Testis (tissue), 2 donors: ENCODE measurements at regions not wholly inside any gene's neighbourhood (a gene's known extent, or its start where the extent isn't known, plus 50 kb on each side); places are given as distances from the start of the nearest gene placed in this dataset.

Experiments
- DNase-seq: peaks from one replicate; pipeline ENCODE4 v3.0.0-alpha.2; 2019
- H3K27ac ChIP-seq, 2 donors: fragments of 200-600 bp; sonication (generic); one replicate each; pipeline ENCODE4 v1.5.1; 2019
- H3K27me3 ChIP-seq: fragments of 200-600 bp; sonication (generic); one replicate; pipeline ENCODE4 v1.5.1; 2019
- H3K36me3 ChIP-seq: fragments of 200-600 bp; sonication (generic); one replicate; pipeline ENCODE4 v1.5.1; 2017; ENCODE audit warnings: low read depth; ENCODE audit errors: missing control alignments
- H3K4me1 ChIP-seq: fragments of 200-600 bp; sonication (generic); one replicate; pipeline ENCODE4 v1.5.1; 2019
- H3K4me3 ChIP-seq, 2 donors: fragments of 200-600 bp; sonication (generic); one replicate each; pipeline ENCODE4 v1.5.1; 2017 to 2019
- H3K9me3 ChIP-seq: fragments of 200-600 bp; sonication (generic); one replicate; pipeline ENCODE4 v1.5.1; 2017
- CTCF ChIP-seq, 3 experiments: fragments of 450-650 bp in 2 of 3; fragments of 200-600 bp in 1 of 3; sonication (generic) in 1 of 3; IDR thresholded peaks; one replicate each; pipeline ENCODE4 v1.5.1; 2016 to 2019; ENCODE audit warnings: antibody characterized with exemption in 3 of 3, mild to moderate bottlenecking in 2 of 3, moderate library complexity in 1 of 3
- POLR2A ChIP-seq: fragments of 450-650 bp; IDR thresholded peaks from one replicate; pipeline ENCODE4 v1.6.1; 2017; ENCODE audit warnings: antibody characterized with exemption, mild to moderate bottlenecking, moderate library complexity
- WGBS, 2 donors: methylation state at CpG; one replicate each; pipeline ENCODE4 v1.1.5; 2018; 5-methylcytosine and 5-hydroxymethylcytosine counted together
- intact Hi-C: fragments of 100-400 bp; cut with DNase I; formaldehyde crosslinking; loops from one replicate; pipeline ENCODE4 v1.15.1; 2023; ENCODE audit warnings: low total_unique reads

GRCh38 chr7:155991470-155991869, 179.2 kb upstream of the SHH start:
- WGBS, 2 donors = 72 to 73% methylated on average over 5 of the region's 5 CpGs

GRCh38 chr7:155988416-155988815, 176.2 kb upstream of the SHH start:
- Histone ChIP-seq H3K36me3 (no peaks in the 10 kb centered on the region), H3K9me3 (no peaks in the 10 kb centered on the region), H3K27ac (no peak overlapping the region), H3K4me3 (no peak overlapping the region), H3K27me3 (no peaks in the 10 kb centered on the region), H3K4me1 (no peaks in the 10 kb centered on the region)
- 86 to 100% methylated on average over 1 to 6 of the region's 6 CpGs for WGBS, 2 donors
- intact Hi-C loops = no loop called here
- TF ChIP-seq POLR2A (no peak), CTCF (IDR thresholded peaks at IDR 0.05) (no peak)
- no peak for DNase-seq

More at GRCh38 chr7:155991470-155991869, 179.2 kb upstream of the SHH start:
- DNase-seq = no peak
- no peak overlapping the region for H3K27ac ChIP-seq
- no peaks in the 10 kb centered on the region for H3K36me3 ChIP-seq
- no peak overlapping the region for H3K4me3 ChIP-seq
- no peak for TF ChIP-seq POLR2A
- TF ChIP-seq CTCF (IDR thresholded peaks at IDR 0.05) = no peak
- intact Hi-C loops = no loop called here
- H3K9me3 ChIP-seq = no peaks in the 10 kb centered on the region
- no peaks in the 10 kb centered on the region for H3K27me3 ChIP-seq
- H3K4me1 ChIP-seq = no peaks in the 10 kb centered on the region

GRCh38 chr7:155987681-155988235, 175.5 kb upstream of the SHH start:
- Histone ChIP-seq H3K9me3 (no peaks in the 10 kb centered on the region), H3K27ac (no peak overlapping the region), H3K4me3 (no peak overlapping the region), H3K27me3 (no peaks in the 10 kb centered on the region), H3K36me3 (no peaks in the 10 kb centered on the region), H3K4me1 (no peaks in the 10 kb centered on the region)
- 74% methylated on average over 4 to 5 of the region's 5 CpGs for WGBS, 2 donors
- TF ChIP-seq CTCF (IDR thresholded peaks at IDR 0.05) (no peak), POLR2A (no peak)
- DNase-seq = no peak
- intact Hi-C loops = no loop called here

GRCh38 chr7:155986497-155987160, 174.4 kb upstream of the SHH start:
- no peak overlapping the region for H3K27ac ChIP-seq
- H3K27me3 ChIP-seq = no peaks in the 10 kb centered on the region
- WGBS, 2 donors = 80 to 89% methylated on average over 9 to 10 of the region's 10 CpGs
- H3K36me3 ChIP-seq = no peaks in the 10 kb centered on the region
- H3K4me3 ChIP-seq = no peak overlapping the region
- TF ChIP-seq POLR2A (no peak), CTCF (IDR thresholded peaks at IDR 0.05) (no peak)
- no peaks in the 10 kb centered on the region for H3K4me1 ChIP-seq
- intact Hi-C loops = no loop called here
- no peak for DNase-seq
- H3K9me3 ChIP-seq = no peaks in the 10 kb centered on the region
